GM12878 (cell line): ENCODE measurements at regions not wholly inside any gene's neighbourhood (a gene's known extent, or its start where the extent isn't known, plus 50 kb on each side); places are given as distances from the start of the nearest gene placed in this dataset.

Experiments used
- ATAC-seq: fragments of 200-7000 bp; cut with Tn5 transposase; 3 replicates; pipeline ENCODE4 v1.9.1; 2020; ENCODE audit warnings: mild to moderate bottlenecking, moderate library complexity
- BruUV-seq: library from RNA; stranded (reverse); fragments of 400-500 nt; replicated peaks from 2 replicates; lab custom pipeline; 2021; lab: Mats Ljungman, UMichigan
- CTCF ChIA-PET: fragments of 300-600 bp; sonication (Branson Sonifier 250); formaldehyde crosslinking; extraction: SDS; loops from one replicate; lab custom pipeline; 2021; ENCODE audit warnings: inconsistent platforms; lab: Yijun Ruan, JAX
- POLR2A ChIA-PET: fragments of 350-600 bp; formaldehyde crosslinking; extraction: SDS; loops from one replicate; lab custom pipeline; 2021; ENCODE audit warnings: inconsistent platforms; lab: Charles Lee
- RAD21 ChIA-PET: fragments of 300-600 bp; sonication (Branson Sonifier 250); formaldehyde crosslinking; loops from one replicate; lab custom pipeline; 2023; ENCODE audit warnings: antibody characterized with exemption; ENCODE audit not compliant: unreplicated experiment; lab: Charles Lee
- SMC1A ChIA-PET: fragments of 300-600 bp; sonication (Branson Sonifier 250); formaldehyde crosslinking; loops from one replicate; lab custom pipeline; 2023; ENCODE audit not compliant: unreplicated experiment, uncharacterized antibody; lab: Charles Lee
- DNase-seq: peaks from one replicate; pipeline ENCODE4 v3.0.0-alpha.2; 2011; ENCODE audit warnings: low read depth, low spot score
- FAIRE-seq: peaks from 3 replicates; lab custom pipeline; 2011; peaks lifted over from hg19 to GRCh38; lab: Jason Lieb, UNC
- H2AFZ ChIP-seq: 2 replicates; pipeline ENCODE4 v1.6.0; 2011; ENCODE audit warnings: low read depth, low read length, control low read depth; ENCODE audit not compliant: control insufficient read depth
- H3K27ac ChIP-seq: 2 replicates; pipeline ENCODE4 v1.5.1; 2011; ENCODE audit warnings: control low read depth; ENCODE audit not compliant: control insufficient read depth, insufficient read depth
- H3K27me3 ChIP-seq, 2 experiments: replicated peaks in 1 of 2; 2 replicates each; pipeline versions ENCODE4 v1.6.0 to v1.6.1; 2011; ENCODE audit warnings: low read length in 1 of 2; ENCODE audit not compliant: control insufficient read depth in 2 of 2, insufficient read depth in 2 of 2
- H3K36me3 ChIP-seq, 2 experiments: 2 replicates each; pipeline ENCODE4 v1.5.1; 2011; ENCODE audit warnings: low read length in 1 of 2; ENCODE audit not compliant: control insufficient read depth in 2 of 2, insufficient read depth in 2 of 2
- H3K4me1 ChIP-seq: 2 replicates; pipeline ENCODE4 v1.6.1; 2011; ENCODE audit warnings: mild to moderate bottlenecking, low read length, moderate library complexity, mixed read lengths; ENCODE audit not compliant: control insufficient read depth, insufficient read depth
- H3K4me2 ChIP-seq: 2 replicates; pipeline ENCODE4 v1.6.0; 2011; ENCODE audit warnings: control low read depth; ENCODE audit not compliant: control insufficient read depth, insufficient read depth
- H3K4me3 ChIP-seq: fragments of 200-600 bp; sonication (generic); 2 replicates; pipeline ENCODE4 v1.5.1; 2016
- H3K79me2 ChIP-seq: 2 replicates; pipeline ENCODE4 v1.6.0; 2011; ENCODE audit warnings: low read length; ENCODE audit not compliant: control insufficient read depth, insufficient read depth
- H3K9ac ChIP-seq: 2 replicates; pipeline ENCODE4 v1.8.0; 2011; ENCODE audit warnings: low read length, control low read depth, mixed read lengths; ENCODE audit not compliant: control insufficient read depth, insufficient read depth
- H3K9me3 ChIP-seq: replicated peaks from 3 replicates; pipeline ENCODE4 v1.5.1; 2011; ENCODE audit warnings: mild to moderate bottlenecking, low read length; ENCODE audit not compliant: control insufficient read depth, insufficient read depth
- H4K20me1 ChIP-seq: 2 replicates; pipeline ENCODE4 v1.6.0; 2011; ENCODE audit not compliant: control insufficient read depth, insufficient read depth
- ATF2 ChIP-seq: IDR thresholded peaks from 2 replicates; pipeline ENCODE4 v1.6.1; 2012; ENCODE audit warnings: low read length, inconsistent platforms
- BMI1 ChIP-seq: fragments of 450-650 bp; IDR thresholded peaks from 2 replicates; pipeline ENCODE4 v1.6.1; 2016; ENCODE audit warnings: mild to moderate bottlenecking, moderate library complexity, borderline replicate concordance
- BRCA1 ChIP-seq: IDR thresholded peaks from 2 replicates; pipeline ENCODE4 v1.6.1; 2011; ENCODE audit warnings: low read depth, low read length, improper control_type of control experiment
- CREB1 ChIP-seq: IDR thresholded peaks from 2 replicates; pipeline ENCODE4 v1.6.1; 2012; ENCODE audit warnings: low read depth, mild to moderate bottlenecking, inconsistent platforms
- JUND ChIP-seq: IDR thresholded peaks from 2 replicates; pipeline ENCODE4 v1.6.1; 2012; ENCODE audit warnings: low read depth, mild to moderate bottlenecking, low read length, improper control_type of control experiment, moderate library complexity
- KAT2A ChIP-seq: conservative IDR thresholded peaks from 2 replicates; pipeline ENCODE4 v1.6.1; 2011; ENCODE audit warnings: low read depth, low read length; ENCODE audit not compliant: control insufficient read depth
- PAX5 ChIP-seq: IDR thresholded peaks from 2 replicates; pipeline ENCODE4 v1.6.1; 2011; ENCODE audit warnings: low read depth, low read length, borderline replicate concordance
- SIN3A ChIP-seq: IDR thresholded peaks from 2 replicates; pipeline ENCODE4 v1.6.1; 2012; ENCODE audit warnings: low read depth, low read length, improper control_type of control experiment
- SMAD1 ChIP-seq: fragments of 450-650 bp; IDR thresholded peaks from 2 replicates; pipeline ENCODE4 v1.6.1; 2018; ENCODE audit warnings: mild to moderate bottlenecking, low read depth; ENCODE audit not compliant: partially characterized antibody
- TAF1 ChIP-seq: IDR thresholded peaks from 2 replicates; pipeline ENCODE4 v1.6.1; 2011; ENCODE audit warnings: mild to moderate bottlenecking, low read depth, low read length, borderline replicate concordance
- ZSCAN29 ChIP-seq: fragments of 450-650 bp; IDR thresholded peaks from 2 replicates; pipeline ENCODE4 v1.6.1; 2017; ENCODE audit warnings: mild to moderate bottlenecking, moderate library complexity
- WGBS: methylation state at CpG from one replicate; pipeline ENCODE4 v1.1.6; 2016; ENCODE audit warnings: low lambda C conversion rate; ENCODE audit not compliant: insufficient replicate concordance, insufficient coverage; ENCODE audit errors: missing lambda C conversion rate; 5-methylcytosine and 5-hydroxymethylcytosine counted together
- in situ Hi-C: fragments of 300-500 bp; cut with MboI; formaldehyde crosslinking; loops from 9 replicates; pipeline ENCODE4 v1.14.3; 2018; ENCODE audit warnings: mixed read lengths
- intact Hi-C: fragments of 100-400 bp; cut with micrococcal nuclease; formaldehyde crosslinking; loops from one replicate; pipeline ENCODE4 v1.14.2; 2022; ENCODE audit not compliant: unreplicated experiment
- TF ChIP-seq, protein P1 (sequence below): fragments of 450-650 bp; IDR thresholded peaks from 2 replicates; pipeline ENCODE4 v1.6.1; 2017; ENCODE audit warnings: mild to moderate bottlenecking, moderate library complexity
- TF ChIP-seq, protein P2 (sequence below): fragments of 150-350 bp; IDR thresholded peaks from 2 replicates; pipeline ENCODE4 v1.6.1; 2014; ENCODE audit warnings: mild to moderate bottlenecking, low read depth, low read length

DNA sequence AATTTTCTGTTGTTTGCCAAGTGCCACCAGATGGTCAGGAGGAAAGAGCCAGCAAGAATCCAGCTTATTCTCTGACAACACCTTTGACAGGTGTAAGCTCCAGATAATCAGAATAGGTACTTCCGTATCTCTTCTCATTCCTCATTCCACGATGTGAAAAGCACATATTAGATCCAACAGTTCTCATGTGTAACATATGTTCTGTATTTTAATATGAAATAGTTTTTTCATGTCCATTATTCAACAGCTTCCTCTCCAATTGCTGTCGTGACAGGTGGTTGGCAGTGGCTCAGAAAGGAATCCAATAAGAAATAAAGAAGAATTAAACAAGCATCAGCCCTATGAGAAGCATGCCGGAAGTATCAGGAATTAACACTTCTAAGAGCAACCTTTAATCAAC, 1624.7 kb downstream of the MRPL39 start:
- TF ChIP-seq ZSCAN29 (no peak), ATF2 (no peak), KAT2A (no peak)
- Histone ChIP-seq H3K4me3 (no peak overlapping the region), H2AFZ (no peak overlapping the region), H3K4me1 (no peaks in the 10 kb centered on the region), H3K9me3 (no peaks in the 10 kb centered on the region), H3K27me3 (no peaks in the 10 kb centered on the region), H3K4me2 (no peak overlapping the region), H3K79me2 (no peaks in the 10 kb centered on the region), H3K36me3 (no peaks in the 10 kb centered on the region), H3K9ac (no peak overlapping the region), H4K20me1 (no peaks in the 10 kb centered on the region), H3K27ac (no peak overlapping the region)
- ChIA-PET RAD21 (no interaction called here), CTCF (no interaction called here), POLR2A (no interaction called here), SMC1A (no interaction called here)
- 22% methylated on average over 4 of the region's 4 CpGs for WGBS
- DNase-seq (no peak), ATAC-seq (no peak), FAIRE-seq (no peak)
- no TSS peak for BruUV-seq
- intact Hi-C loops: no loop called here
- in situ Hi-C loops: no loop called here

DNA sequence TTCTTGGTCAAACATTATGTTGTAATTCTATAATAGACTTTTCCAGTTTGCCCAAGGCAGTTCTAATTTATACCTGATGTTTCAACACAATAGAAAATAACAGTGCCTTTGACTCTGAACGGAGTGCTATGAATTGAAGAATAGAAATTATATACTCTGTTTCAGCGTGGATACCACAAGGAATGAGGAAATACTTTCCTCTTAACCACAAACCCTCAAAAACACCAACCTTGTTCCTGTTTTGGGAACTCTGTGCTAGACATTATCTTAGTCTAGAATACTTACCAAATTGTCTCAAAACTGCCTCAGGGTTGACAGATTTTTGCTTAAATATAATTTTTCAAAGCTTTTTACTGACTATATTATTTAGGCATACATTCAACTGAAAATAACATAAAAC, 1629.3 kb downstream of the MRPL39 start:
- Histone ChIP-seq H4K20me1 (no peaks in the 10 kb centered on the region), H3K9me3 (no peaks in the 10 kb centered on the region), H2AFZ (no peak overlapping the region), H3K27ac (no peak overlapping the region), H3K79me2 (no peaks in the 10 kb centered on the region), H3K4me3 (no peak overlapping the region), H3K27me3 (no peaks in the 10 kb centered on the region), H3K9ac (no peak overlapping the region), H3K4me2 (no peak overlapping the region), H3K4me1 (no peaks in the 10 kb centered on the region), H3K36me3 (no peaks in the 10 kb centered on the region)
- ChIA-PET SMC1A (no interaction called here), POLR2A (no interaction called here), RAD21 (no interaction called here), CTCF (interaction anchor here (1.5 kb wide), 1 partner anchor 9 kb away, joined by 3 read pairs; no protein-coding TSS in a partner anchor)
- ATAC-seq (no peak), FAIRE-seq (no peak), DNase-seq (no peak)
- BruUV-seq: no TSS peak
- WGBS: 2% methylated on average over 2 of the region's 2 CpGs
- intact Hi-C loops: no loop called here
- in situ Hi-C loops: no loop called here
- TF ChIP-seq, protein P1, sequence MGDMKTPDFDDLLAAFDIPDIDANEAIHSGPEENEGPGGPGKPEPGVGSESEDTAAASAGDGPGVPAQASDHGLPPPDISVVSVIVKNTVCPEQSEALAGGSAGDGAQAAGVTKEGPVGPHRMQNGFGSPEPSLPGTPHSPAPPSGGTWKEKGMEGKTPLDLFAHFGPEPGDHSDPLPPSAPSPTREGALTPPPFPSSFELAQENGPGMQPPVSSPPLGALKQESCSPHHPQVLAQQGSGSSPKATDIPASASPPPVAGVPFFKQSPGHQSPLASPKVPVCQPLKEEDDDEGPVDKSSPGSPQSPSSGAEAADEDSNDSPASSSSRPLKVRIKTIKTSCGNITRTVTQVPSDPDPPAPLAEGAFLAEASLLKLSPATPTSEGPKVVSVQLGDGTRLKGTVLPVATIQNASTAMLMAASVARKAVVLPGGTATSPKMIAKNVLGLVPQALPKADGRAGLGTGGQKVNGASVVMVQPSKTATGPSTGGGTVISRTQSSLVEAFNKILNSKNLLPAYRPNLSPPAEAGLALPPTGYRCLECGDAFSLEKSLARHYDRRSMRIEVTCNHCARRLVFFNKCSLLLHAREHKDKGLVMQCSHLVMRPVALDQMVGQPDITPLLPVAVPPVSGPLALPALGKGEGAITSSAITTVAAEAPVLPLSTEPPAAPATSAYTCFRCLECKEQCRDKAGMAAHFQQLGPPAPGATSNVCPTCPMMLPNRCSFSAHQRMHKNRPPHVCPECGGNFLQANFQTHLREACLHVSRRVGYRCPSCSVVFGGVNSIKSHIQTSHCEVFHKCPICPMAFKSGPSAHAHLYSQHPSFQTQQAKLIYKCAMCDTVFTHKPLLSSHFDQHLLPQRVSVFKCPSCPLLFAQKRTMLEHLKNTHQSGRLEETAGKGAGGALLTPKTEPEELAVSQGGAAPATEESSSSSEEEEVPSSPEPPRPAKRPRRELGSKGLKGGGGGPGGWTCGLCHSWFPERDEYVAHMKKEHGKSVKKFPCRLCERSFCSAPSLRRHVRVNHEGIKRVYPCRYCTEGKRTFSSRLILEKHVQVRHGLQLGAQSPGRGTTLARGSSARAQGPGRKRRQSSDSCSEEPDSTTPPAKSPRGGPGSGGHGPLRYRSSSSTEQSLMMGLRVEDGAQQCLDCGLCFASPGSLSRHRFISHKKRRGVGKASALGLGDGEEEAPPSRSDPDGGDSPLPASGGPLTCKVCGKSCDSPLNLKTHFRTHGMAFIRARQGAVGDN: no peak
- TF ChIP-seq, protein P2, sequence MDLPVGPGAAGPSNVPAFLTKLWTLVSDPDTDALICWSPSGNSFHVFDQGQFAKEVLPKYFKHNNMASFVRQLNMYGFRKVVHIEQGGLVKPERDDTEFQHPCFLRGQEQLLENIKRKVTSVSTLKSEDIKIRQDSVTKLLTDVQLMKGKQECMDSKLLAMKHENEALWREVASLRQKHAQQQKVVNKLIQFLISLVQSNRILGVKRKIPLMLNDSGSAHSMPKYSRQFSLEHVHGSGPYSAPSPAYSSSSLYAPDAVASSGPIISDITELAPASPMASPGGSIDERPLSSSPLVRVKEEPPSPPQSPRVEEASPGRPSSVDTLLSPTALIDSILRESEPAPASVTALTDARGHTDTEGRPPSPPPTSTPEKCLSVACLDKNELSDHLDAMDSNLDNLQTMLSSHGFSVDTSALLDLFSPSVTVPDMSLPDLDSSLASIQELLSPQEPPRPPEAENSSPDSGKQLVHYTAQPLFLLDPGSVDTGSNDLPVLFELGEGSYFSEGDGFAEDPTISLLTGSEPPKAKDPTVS: no peak
- no peak for TF ChIP-seq SIN3A
- TF ChIP-seq TAF1: no peak
- TF ChIP-seq SMAD1: no peak
- no peak for TF ChIP-seq BMI1
- no peak for TF ChIP-seq CREB1
- no peak for TF ChIP-seq JUND
- TF ChIP-seq PAX5: no peak
- TF ChIP-seq BRCA1: no peak
